Dermis blood vessel endothelial cell (primary cell): ENCODE measurements at regions not wholly inside any gene's neighbourhood (a gene's known extent, or its start where the extent isn't known, plus 50 kb on each side); places are given as distances from the start of the nearest gene placed in this dataset.

ENCODE experiments used
- DNase-seq: peaks from one replicate; pipeline ENCODE4 v3.0.0; 2010

DNA sequence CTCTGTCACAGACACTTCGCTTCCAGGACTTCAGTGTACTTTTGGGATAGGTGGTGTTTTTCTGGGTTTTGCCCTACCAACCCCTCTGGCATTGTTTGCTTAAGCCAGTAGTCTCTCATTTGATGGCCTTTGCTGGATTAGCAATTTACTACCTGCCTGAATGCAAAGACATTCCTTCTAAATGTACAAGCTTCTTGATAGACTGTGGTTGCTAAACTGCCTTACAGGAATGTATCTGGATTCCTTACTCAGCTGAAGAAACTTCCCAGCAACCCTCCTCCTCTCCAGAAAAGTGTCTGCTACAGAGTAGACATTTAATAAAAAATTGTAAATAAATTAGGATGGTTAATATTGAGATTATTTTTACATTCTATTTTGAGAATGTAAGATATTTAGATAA lies 1916.7 kb downstream of the EFNA5 start:
- DNase-seq: no peak

DNA sequence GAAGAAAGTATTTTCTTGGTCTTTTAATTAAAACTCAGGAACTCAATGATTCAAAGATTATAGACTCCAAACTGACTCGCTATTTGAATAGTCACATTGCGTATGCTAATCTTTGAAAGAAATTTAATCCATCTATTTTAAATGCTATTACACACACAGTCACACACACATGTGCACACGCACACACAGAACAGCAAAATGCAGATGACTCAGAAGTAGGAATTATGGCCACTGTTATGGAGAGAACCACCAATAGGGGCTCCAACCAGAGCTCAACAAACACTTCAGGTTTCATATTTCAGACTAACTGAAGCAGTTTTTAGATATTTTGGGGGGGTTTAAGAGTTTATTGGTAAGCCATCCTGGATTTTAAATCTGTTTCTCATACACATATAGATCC lies 1917.9 kb downstream of the EFNA5 start:
- no peak for DNase-seq

DNA sequence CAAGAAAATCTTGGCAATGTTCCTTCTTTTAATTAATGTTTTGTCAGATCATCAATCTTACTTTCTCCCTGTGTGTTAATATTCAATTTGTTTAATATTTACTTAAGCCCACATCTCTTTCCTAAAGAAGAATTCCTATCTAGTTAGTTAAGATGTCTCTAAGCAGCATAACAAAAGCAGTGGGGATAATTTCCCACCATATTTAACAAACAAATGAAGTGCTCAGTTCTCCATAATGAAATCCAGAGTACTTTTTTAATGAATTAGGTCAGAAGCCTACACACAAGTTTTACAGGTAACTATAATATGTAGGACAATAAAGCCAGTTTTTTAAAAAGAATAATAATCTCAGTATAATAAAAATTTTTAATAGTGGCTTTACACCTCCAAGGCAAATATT lies 1918.8 kb downstream of the EFNA5 start:
- no peak for DNase-seq

DNA sequence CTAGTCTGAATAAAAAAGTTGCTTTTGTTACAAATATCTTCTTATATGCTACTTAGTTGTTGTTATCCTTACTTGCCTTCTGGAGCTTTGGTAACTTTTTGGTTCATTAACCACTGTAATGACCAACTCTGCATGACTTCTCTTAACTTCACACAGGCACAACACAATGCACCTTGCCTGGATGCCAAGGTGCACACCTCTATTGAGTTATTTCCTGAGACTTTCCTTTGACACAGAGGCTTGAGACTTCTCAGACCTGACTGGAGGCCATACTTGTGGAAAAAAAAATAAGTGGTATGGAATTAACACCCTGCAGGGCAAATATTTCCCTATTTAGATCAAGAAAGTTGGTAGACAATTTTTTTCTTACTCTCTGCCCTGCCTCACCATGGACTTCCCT lies 1925.6 kb downstream of the EFNA5 start:
- no peak for DNase-seq

DNA sequence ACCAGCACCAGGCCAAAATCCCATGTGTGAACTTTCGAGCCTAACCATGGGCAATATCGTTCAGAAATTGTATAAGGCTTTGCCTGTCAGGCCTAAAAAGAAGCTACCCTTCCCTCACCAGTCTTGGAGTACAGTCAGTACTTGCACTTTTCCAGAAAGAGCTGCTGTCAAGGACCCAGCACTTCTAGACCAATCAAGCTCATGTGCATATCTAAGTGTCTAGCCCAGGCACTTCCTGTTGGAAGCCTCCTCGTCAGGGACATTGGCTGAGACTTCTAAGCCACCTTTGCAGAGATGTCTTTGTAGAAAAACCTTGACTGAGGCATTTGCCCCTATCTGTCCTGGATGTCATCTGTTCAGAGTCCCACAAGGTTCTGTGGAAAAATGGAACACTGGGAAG lies 1930.5 kb downstream of the EFNA5 start:
- no peak for DNase-seq

DNA sequence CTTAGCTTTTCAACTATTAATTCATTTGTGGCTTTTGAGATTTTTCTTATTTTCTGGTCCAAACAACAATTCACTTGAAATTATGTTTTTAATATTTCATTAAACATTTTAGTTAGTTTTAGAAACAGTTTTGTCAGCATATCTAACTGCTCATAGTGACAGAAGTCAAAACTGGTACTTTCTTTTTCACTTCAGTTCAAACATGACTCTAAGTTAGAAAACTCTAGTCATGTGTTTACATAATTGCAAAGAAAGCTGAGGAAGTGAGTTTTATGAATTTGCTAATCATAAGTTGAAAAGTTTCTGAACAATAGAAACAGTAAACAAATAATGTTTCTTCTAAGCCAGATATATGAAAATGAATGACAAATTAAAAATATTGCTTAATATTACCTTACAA lies 1931.0 kb downstream of the EFNA5 start:
- DNase-seq: no peak

DNA sequence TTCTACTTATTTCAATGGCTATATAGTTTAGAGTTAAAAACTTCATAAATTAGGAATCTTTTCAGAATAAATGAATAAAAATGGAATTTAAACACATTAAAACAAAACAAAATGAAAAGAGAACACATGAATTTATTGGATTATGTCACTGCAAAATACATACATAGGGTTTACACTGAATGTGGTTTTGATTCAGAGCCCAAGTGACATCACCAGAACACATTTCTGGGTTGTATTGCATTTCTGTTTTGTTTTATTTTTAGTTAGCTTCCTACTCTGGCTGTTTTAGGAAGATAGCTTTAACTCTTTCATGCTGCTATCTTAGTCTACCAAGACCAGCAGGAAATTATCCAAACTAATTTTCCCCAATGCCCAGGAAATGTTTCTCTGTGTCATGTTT lies 1935.0 kb downstream of the EFNA5 start:
- DNase-seq: no peak

DNA sequence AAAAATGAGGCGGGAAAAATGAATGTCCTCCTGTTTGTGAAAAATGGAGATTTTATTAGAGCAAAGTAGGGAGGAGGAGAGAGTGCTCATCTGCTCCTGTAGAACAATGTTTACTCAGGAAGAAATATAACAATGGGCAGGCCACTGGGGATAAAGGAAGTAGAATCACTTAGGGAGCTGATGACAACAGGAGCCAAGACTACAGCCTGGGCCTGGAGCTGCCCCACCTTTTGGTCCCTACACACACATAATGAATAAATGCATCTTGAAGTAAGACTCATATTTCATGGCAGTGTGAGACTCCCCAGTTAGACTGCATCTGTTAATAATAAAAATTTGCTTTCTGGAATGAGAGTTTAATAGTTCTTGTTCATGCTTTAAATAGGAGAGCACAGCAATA lies 1939.8 kb downstream of the EFNA5 start:
- no peak for DNase-seq

DNA sequence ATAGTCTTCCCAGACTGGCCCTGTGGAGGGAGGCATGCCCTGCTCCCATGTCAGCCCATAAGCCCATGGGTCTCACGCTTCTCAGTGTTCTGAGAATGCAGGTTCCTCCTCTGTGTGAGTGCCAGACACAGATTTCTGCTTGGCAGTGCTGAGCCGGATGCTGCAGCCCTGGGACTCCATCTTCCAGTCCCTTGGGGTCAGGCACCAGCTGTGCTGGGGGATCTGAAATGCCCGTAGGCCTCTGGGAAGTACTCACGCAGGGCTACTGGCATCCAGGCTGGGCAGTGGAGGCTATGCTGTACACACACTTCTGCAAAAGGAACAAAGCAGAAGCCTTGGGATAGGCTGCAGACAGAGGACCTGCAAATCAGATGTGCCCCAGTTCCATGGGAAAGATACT lies 1944.6 kb downstream of the EFNA5 start:
- no peak for DNase-seq

DNA sequence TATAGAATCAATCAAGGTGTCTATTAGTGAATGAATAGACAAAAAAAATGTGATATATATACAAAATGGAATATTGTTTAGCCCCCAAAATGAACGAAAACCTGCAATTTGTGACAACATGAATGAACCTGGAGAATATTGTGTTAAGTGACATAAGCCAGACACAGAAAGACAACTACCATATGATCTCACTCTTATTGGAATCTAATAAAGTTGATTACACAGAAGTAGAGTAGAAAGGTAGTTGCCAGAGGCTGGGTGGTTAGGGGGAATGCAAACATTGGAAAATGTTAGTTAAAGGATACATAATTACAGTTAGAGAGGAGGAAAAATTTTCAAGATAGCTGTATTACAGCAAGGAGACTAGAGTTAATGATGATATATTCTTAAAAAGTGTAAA lies 1962.3 kb downstream of the EFNA5 start:
- no peak for DNase-seq

DNA sequence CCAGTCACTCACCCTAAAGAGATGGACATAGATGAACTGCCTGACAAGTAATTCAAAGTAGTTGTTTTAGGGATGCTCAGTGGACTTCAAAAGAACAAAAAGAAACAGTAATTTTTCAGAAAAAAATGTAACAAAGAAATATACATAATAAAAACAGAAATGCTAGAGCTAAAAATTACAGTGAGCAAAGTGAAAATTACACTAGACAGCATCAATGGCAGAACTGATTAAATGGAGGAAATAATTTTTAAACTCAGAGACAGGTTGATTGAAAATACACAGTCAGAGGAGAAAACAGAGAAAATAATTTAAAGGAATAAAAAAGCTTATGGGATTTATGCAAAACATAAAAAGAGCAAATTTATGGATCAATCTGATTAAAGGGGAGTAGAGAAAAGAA lies 1968.4 kb downstream of the EFNA5 start:
- DNase-seq: no peak

DNA sequence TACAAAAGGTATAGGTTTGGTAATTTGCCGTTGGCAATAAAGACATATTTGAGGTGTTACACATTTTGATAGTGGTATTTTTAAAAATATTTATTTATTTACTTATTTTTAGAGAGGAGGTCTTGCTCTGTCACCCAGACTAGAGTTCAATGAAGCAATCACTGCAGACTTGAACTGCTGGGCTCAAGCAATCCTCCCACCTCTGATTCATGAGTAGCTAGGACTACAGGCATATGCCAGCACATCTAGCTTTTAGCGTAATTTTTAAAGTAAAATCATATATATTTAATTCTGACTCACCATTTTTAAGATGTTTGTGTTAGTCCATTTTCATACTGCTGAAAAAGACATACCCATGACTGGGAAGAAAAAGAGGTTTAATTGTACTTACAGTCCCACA lies 1974.3 kb downstream of the EFNA5 start:
- no peak for DNase-seq

DNA sequence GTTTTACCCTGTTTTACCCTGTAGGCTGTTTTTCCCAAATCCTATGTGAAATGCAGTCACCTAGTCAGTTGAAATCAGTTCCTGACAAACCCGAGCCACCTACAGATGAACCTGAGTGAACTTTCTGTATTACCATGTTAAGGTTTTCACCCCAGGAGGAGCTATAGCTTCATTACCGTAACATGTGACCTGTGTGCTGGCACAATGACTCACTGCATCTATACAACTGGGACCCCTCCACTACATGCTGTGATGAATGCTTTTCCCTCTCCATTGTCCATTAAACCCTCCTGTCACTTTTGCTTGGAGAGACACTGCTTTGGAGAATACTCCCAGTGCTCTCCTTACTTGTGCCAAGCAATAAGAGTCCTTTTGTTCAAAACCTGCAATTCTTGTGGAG lies 1974.8 kb downstream of the EFNA5 start:
- no peak for DNase-seq

DNA sequence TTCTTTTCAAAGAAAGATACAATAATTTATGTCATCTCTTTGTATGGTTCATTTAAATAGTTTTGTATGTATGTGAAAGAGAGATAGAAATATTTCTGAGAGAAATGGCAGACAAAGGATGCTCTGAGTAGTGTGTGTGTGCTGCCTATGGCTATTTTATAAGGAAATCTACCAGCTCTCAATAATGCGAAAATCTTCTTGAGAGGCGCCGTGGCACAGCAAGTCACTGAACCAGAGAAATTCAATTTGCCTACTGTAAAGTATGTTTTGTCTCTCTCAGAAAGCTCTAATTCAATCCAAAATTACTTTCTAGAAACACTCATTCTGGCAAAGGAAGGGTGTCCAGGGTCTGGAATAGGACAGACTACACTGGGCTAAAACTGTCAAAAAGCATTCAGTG lies 1981.1 kb downstream of the EFNA5 start:
- no peak for DNase-seq

DNA sequence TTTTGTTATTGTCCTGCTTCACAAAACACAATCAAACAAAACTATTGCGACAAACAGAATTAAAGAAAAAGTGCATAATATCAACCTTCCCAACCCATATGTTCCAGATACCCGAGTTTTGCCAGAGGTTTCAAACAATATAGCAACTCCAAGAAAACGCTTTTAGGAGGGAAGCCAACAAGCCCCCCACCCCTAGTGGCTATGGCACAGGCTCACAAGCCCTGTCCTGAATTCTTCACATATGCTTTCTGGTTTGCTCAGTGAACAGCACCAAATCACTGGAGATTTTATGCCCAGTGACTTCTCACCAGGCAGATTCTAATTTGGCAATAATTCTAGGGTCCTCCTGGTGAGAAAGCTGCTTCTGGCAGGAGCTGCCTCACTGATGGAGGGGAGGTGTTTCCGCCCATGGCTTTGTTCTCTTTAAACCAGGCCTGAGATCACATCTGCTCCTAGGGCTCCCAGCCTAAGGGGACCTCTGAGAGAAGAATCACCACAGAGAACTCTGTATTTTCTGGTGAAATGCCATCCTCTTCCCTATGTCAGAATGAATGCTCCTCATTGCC lies 1982.4 kb downstream of the EFNA5 start:
- no peak for DNase-seq

DNA sequence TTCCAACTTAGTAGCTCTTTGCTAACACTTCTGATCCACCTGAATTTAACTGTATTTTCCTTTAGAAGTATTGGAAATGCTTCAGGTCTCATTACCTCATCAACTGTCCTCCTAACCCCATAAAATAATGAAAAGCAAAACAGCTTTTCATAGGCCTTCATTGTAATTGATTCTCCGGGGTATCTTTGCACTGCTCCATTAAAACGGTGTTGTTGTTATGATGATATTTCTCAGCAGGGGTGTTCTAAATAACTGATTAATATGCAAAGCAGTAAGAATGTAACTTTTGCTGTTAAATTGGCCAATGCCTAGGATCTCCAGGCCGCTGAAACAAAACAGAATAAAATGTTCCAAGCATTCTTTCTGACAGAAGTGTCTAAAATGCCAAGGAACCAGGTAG lies 1983.2 kb downstream of the EFNA5 start:
- DNase-seq: no peak

DNA sequence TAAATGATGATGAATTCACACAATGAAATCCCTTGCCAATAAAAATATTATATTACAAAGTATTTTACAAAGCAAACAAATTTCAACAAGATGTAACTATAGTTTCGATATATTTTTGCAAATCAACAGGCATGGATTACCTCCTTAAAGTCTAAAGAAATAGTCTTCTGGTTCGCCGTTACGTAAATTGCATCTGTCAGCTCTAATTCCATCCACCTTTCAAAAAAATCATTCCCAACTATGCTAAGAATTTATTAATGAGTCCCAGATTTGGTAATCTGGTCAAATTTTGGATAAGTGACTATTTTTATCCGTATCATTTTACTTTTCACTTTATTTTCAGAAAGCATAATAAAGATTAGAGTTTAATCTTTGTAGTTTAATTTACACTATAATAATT lies 1984.9 kb downstream of the EFNA5 start:
- no peak for DNase-seq

DNA sequence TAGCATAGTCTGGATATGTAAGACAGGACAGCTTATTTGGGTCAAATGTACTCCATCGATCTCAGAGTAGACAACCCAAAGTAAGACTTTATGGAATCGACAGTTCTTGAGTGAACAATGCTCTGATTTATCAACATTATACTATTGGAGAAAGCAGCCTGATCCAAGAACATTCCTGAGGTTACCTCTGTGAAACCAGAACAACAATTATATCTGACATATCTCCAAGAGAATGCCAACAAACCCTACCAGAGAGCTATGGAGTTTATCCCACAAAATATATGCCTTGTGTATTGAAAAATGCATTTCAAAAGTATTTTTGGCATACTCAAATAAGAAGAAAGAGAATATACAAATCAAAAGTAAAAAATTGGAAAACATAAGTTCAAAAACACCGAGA lies 1985.9 kb downstream of the EFNA5 start:
- DNase-seq: no peak

DNA sequence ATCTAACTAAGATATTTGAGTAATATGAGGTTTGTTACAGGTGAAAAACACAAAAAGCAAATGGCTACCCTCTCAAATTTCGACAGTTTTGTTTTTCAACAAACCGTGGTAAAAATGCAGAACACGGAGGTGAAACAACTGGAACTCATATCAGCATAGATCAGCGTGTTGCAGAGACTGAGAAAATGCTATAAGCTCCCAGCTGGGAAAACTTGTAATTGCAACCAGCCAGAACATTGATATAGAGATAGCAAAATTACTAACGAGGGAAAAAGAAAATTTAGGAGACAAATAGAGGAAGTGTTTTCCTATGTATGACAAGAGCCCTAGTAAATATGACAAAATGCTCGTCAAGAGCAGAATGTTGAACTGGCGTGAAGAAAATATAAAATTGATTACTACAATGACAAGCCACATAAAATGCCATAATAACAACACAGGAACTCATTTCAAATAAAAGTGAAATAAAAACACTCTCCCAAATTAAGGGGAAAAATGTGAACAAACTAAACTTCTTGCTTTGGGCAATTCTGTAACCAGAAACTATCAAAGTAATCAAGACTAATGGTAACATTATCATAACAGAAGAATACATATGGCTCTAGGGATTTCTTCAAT lies 1989.8 kb downstream of the EFNA5 start:
- no peak for DNase-seq

DNA sequence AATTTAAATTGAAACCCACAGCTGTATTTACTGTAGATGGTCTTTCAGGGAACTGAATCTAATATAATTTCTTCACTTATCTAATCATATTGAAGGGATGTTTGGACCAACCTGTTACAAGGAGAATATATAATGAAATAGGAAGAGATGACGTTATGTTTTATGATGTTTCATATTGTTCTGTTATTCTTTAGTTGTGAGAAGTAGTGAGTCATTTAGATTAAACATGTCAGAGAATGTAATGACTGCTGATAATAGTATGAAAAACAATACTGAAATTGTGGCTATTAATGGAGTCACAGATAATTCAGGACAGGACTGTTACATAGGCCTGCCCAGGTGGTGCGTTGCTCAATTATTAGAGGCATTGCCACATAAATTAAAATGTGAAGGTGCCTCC lies 1993.4 kb downstream of the EFNA5 start:
- no peak for DNase-seq

DNA sequence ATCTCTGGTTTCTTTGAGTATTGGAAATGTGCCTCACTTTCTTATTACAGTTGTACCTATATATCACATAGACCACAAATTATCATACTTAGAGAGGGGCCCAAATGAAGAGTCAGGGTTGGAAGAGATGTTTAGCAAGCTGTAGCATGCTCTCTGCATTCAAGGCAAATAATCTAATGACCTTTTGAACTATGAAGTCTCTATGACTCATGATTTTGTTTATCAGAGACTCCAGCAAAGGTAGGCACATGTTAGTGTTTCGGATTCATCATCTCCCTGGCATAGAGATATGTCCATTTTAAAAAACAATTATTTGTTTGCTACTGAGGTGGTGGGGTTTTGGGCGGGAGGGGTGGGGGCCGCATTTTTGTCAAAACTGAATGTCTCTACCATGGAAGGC lies 2000.1 kb downstream of the EFNA5 start:
- no peak for DNase-seq

DNA sequence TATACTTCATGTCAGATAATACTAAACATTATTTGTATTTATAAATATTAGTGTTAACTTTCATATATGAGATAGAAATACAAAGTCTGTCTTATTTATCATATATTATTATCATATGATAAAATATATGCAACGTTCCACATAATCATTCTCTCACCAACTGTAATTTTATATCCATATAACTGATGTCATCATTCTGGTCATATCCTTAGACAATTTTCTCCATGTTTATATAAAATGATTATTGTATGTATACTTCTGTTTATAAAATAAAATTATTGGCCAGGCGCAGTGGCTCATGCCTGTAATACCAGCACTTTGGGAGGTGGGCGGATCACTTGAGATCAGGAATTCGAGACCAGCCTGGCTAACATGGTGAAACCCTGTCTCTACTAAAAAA lies 2007.1 kb downstream of the EFNA5 start:
- no peak for DNase-seq

DNA sequence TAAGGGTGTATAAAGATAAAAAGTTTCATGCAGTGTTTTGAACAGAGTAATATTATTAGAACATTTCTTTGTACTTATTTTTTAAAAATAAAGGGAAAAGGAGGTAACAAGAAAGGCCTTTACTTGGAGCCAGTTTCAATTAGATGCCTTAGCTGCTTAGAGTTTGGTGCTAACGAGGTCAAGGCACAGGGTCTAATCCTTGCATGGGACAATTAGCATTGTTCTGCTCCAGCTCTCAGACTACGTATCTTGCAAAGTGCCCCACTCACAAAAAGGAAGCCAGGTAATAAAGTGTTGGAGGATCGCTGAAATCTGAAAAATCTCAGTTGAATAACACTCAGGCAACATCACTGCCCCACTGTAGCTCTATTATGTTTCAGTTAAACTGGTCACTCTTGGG lies 2011.3 kb downstream of the EFNA5 start:
- no peak for DNase-seq

DNA sequence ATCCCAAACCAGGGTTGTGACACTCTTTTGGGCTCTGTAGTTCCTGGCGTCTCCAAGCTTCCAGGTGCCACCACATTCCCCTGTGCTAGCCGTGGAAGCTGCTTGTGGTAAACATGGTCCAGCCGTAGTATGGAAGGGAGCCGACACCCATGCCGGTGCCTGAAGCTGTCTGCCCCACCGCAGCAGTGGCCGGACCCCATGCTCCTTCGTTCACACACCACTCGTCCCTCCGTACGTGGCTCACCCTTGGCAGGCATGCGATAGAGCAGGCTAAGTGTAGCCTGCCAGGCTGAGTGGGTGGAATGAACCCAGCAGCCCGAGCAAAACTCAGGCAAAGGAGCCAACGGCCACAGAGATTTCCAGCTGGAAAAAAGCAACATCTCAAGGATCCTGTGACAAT lies 2030.4 kb downstream of the EFNA5 start:
- DNase-seq: no peak

DNA sequence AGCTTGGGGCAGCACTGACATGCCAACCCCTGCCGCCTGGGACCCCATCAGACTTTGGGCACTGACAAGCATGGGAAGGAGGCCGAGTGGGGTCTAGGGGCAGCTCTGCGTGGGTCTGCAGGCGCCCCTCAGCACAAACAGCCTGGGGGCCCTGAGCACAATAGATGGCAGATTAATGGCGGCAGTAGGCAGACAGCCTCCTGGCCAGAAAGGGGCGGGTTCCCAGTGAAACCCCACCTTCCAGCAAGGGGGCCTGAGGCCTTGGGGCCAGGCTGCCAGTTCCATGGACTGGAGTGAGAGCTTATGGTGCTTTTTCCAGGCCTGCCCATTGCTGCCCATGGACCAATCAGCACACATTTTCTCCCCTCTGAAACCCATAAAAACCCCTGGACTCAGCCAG lies 2031.2 kb downstream of the EFNA5 start:
- no peak for DNase-seq
